ENCODE measurements at regions not wholly inside any gene's neighbourhood (a gene's known extent, or its start where the extent isn't known, plus 50 kb on each side); places are given as distances from the start of the nearest gene placed in this dataset.

DNA sequence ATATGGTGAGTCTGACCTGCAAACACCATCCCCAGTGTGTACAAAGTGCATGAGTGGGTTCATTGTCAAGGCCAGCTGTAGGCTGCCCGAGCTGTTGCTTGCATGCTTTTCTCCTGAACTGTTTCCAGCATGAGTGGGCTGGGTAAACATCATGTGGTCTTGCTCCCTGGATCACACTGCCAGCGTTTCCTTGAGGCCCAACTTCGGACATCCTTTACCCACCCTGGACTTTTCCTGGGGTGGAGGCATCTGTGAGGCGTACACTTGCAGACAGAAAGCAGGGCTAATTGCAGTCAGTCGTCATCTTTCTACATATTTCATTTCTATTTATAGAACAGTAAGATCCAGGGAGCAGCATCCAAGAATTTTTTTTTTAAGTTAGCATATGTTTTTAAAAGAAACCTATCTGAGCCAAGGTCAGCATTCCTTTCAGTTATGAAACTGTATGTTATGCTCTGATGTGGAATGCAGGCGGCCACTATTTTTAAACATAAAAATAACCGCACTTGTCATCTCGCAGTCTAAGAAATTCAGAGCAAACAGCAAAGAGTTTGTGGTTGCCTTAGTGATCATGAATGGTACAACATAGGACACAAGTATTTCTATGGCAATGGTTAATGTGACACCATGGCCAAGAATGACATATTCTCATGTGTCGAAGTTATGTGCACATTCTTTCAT is 106.5 kb upstream of the DMRT1 start (continued):
- TF ChIP-seq BHLHE40 (IDR thresholded peaks at IDR 0.05; ENCODE audit: low read depth, low read length) (peak; percentile 55), CHD1 (IDR thresholded peaks at IDR 0.05; ENCODE audit: low read depth, low read length) (no peak)

DNA sequence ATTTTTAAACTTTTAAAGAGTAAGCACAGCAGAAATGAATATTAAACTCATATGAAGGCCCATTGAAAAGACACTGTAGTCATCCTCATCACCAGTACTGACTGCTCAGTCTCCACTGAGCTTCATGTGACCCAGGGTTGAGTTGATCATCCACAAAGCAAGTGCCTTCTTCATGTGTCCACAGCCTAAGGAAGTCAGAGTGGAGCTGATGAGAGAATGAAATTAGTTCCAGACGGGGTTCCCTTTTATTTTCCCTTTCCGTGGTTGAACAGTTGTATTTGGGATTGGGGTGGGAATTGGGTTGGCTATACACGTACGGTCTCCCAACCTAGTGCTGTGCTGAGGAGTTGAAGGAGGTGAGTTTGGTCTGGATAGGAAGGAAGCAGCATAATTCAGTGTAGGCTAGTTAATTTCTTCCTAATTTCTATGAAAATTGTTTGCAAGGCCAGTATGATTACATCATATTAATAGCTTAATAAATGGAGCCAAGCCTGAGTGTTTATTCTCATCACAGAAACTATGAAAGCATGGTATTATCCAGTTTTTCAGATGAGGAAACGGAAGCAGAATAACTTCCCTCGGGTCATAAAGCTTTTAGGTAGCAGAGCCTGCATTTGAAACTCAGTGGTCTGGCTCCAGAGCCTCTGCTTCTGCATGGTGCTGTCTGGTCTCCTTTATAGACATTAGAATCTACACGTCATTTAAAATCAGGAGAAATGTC is 103.9 kb upstream of the DMRT1 start:
- Histone ChIP-seq H3K9me1 (ENCODE audit: insufficient read depth, low read length) (peaks cover 30% of the 10 kb centered on the region), H3K14ac (replicated peaks; ENCODE audit: low read depth, low read length) (peak overlapping the region; percentile 83), H4K91ac (ENCODE audit: insufficient read depth, low read depth, low read length) (peak overlapping the region; percentile 98), H3K27me3 (ENCODE audit: control insufficient read depth, insufficient read depth, low read length) (no peaks in the 10 kb centered on the region), H2BK5ac (ENCODE audit: low read depth, low read length, poor library complexity, severe bottlenecking) (peak overlapping the region; percentile 97), H3K27ac (ENCODE audit: insufficient read depth, low read length) (peak overlapping the region; percentile 43; the same call in 1 of the 2 replicates), H3K23ac (ENCODE audit: low read depth, low read length) (peak overlapping the region; percentile 89), H4K8ac (ENCODE audit: low read depth in 2 of 2, low read length in 2 of 2) (peak overlapping the region; percentile 34 to 96), H3K79me1 (ENCODE audit: low read depth in 1 of 2, low read length in 2 of 2) (peaks cover 13 to 40% of the 10 kb centered on the region in 2 experiments), H3K9me3 (ENCODE audit: control insufficient read depth, insufficient read depth, low read length) (no peaks in the 10 kb centered on the region), H3K4ac (ENCODE audit: low read depth, low read length) (peak overlapping the region; percentile 96), H3K4me1 (ENCODE audit: control insufficient read depth, insufficient read depth, low read length) (peaks cover 17% of the 10 kb centered on the region), H3K56ac (ENCODE audit: extremely low read depth, insufficient read depth, low read length) (peak overlapping the region; percentile 77; the same call in 1 of the 2 replicates), H2BK15ac (ENCODE audit: low read depth, low read length) (peak overlapping the region; percentile 97; the same call in 2 of the 3 replicates), H3K9ac (ENCODE audit: low read depth, low read length) (no peak overlapping the region; the same call in 1 of the 2 replicates), H3K4me3 (ENCODE audit: insufficient read depth, low read depth, low read length) (no peak overlapping the region), H2AK5ac (ENCODE audit: low read depth, low read length) (peak overlapping the region; percentile 97), H3K36me3 (ENCODE audit: control insufficient read depth, insufficient read depth, low read length) (peaks cover 31% of the 10 kb centered on the region), H4K20me1 (ENCODE audit: insufficient read depth, low read length) (peaks cover 8% of the 10 kb centered on the region; the same call in 1 of the 2 replicates), H3K18ac (ENCODE audit: low read depth, low read length) (peak overlapping the region; percentile 33; the same call in 1 of the 2 replicates), H2AK9ac (replicated peaks; ENCODE audit: low read depth, low read length, poor library complexity) (no peak overlapping the region), H2BK120ac (ENCODE audit: low read depth, low read length) (peak overlapping the region; percentile 97), H2AFZ (replicated peaks; ENCODE audit: low read length, poor library complexity) (no peak overlapping the region), H2BK20ac (ENCODE audit: low read depth, low read length) (peak overlapping the region; percentile 93), H4K5ac (ENCODE audit: low read depth, low read length) (peak overlapping the region; percentile 72; the same call in 1 of the 2 replicates), H3K4me2 (ENCODE audit: low read depth, low read length) (no peak overlapping the region)
- DNase-seq, result no peak
- no peak for TF ChIP-seq NFE2L2 (IDR thresholded peaks at IDR 0.05; ENCODE audit: low read depth, low read length)
- no peak for TF ChIP-seq MAFK (IDR thresholded peaks at IDR 0.05; ENCODE audit: low read depth, low read length)
- no peak for TF ChIP-seq FOS (IDR thresholded peaks at IDR 0.05; ENCODE audit: low read depth, low read length)
- no peak for TF ChIP-seq USF2 (IDR thresholded peaks at IDR 0.05; ENCODE audit: low read depth, low read length)
- no peak for TF ChIP-seq BHLHE40 (IDR thresholded peaks at IDR 0.05; ENCODE audit: low read depth, low read length)
- no peak for TF ChIP-seq RAD21 (IDR thresholded peaks at IDR 0.05; ENCODE audit: low read length)
- no peak for TF ChIP-seq RCOR1 (IDR thresholded peaks at IDR 0.05; ENCODE audit: insufficient replicate concordance, low read length)
- no peak for TF ChIP-seq CHD1 (IDR thresholded peaks at IDR 0.05; ENCODE audit: low read depth, low read length)
- TF ChIP-seq CEBPB (IDR thresholded peaks at IDR 0.05; ENCODE audit: low read depth, low read length), result no peak
- intact Hi-C loops (cut with micrococcal nuclease), result loop anchor here (2.0 to 5.0 kb wide), 3 partner anchors 15 to 1370 kb away; no protein-coding TSS in a partner anchor
- in situ Hi-C loops (cut with MboI; ENCODE audit: low sequenced_read_pairs), result no loop called here
- dilution Hi-C loops (cut with HindIII; ENCODE audit: low sequenced_read_pairs, unreplicated experiment), result no loop called here
- ChIA-PET POLR2A (ENCODE audit: unreplicated experiment) (interaction anchor here (0.5 to 0.8 kb wide), 2 partner anchors 44 to 45 kb away, joined by 4 to 10 read pairs; no protein-coding TSS in a partner anchor), CTCF (interaction anchor here (1.0 to 1.4 kb wide), 2 partner anchors 18 to 122 kb away, joined by 3 to 4 read pairs; no protein-coding TSS in a partner anchor)
- no peak for ATAC-seq (ENCODE audit: low read depth)
- BruUV-seq (replicated peaks), result no TSS peak
- 86% methylated on average over 2 of the region's 7 CpGs; no CpG with 5 or more reads in 1 of the 2 experiments for WGBS, 2 experiments (ENCODE audit: extremely low coverage in 2 of 2, insufficient read length in 1 of 2)

All from IMR-90 (cell line).